ENCODE measurements at regions not wholly inside any gene's neighbourhood (a gene's known extent, or its start where the extent isn't known, plus 50 kb on each side); places are given as distances from the start of the nearest gene placed in this dataset.

- DNase-seq (ENCODE audit: insufficient read length, low spot score, missing footprints): no peak
- H3K4me2 ChIP-seq (ENCODE audit: insufficient read depth, low read length): no peak overlapping the region
- no peaks in the 10 kb centered on the region for H3K9me3 ChIP-seq (ENCODE audit: low read depth, low read length)
- no peaks in the 10 kb centered on the region for H3K36me3 ChIP-seq (ENCODE audit: insufficient read depth, low read length)
- H3K27ac ChIP-seq (ENCODE audit: low read depth, low read length): no peak overlapping the region
- H3K4me1 ChIP-seq (ENCODE audit: insufficient read depth, low read length): peaks cover 4% of the 10 kb centered on the region
- no peak for TF ChIP-seq CTCF (IDR thresholded peaks at IDR 0.05; ENCODE audit: extremely low read depth, low read depth, low read length)
- no peak overlapping the region for H2AFZ ChIP-seq (ENCODE audit: low read length)
- H3K4me3 ChIP-seq (ENCODE audit: insufficient read depth, low read length): no peak overlapping the region
- H3K79me2 ChIP-seq (ENCODE audit: insufficient read depth, low read length): no peaks in the 10 kb centered on the region
- H4K20me1 ChIP-seq (ENCODE audit: insufficient read depth, low read length): no peaks in the 10 kb centered on the region
- H3K27me3 ChIP-seq (ENCODE audit: insufficient read depth, low read length): peaks cover 3% of the 10 kb centered on the region
These were observed 95.4 kb upstream of the RAB40AL start for GRCh38 chrX:102841706-102842003.

GRCh38 chrX:102845020-102845419, 92.1 kb upstream of the RAB40AL start:
- H3K4me2 ChIP-seq (ENCODE audit: insufficient read depth, low read length): no peak overlapping the region
- no peaks in the 10 kb centered on the region for H3K36me3 ChIP-seq (ENCODE audit: insufficient read depth, low read length)
- peaks cover 4% of the 10 kb centered on the region for H3K4me1 ChIP-seq (ENCODE audit: insufficient read depth, low read length)
- no peak overlapping the region for H2AFZ ChIP-seq (ENCODE audit: low read length)
- H4K20me1 ChIP-seq (ENCODE audit: insufficient read depth, low read length): no peaks in the 10 kb centered on the region
- TF ChIP-seq CTCF (IDR thresholded peaks at IDR 0.05; ENCODE audit: extremely low read depth, low read depth, low read length): no peak
- DNase-seq (ENCODE audit: insufficient read length, low spot score, missing footprints): no peak
- no peaks in the 10 kb centered on the region for H3K9me3 ChIP-seq (ENCODE audit: low read depth, low read length)
- no peaks in the 10 kb centered on the region for H3K79me2 ChIP-seq (ENCODE audit: insufficient read depth, low read length)
- no peaks in the 10 kb centered on the region for H3K27me3 ChIP-seq (ENCODE audit: insufficient read depth, low read length)
- H3K27ac ChIP-seq (ENCODE audit: low read depth, low read length): no peak overlapping the region
- H3K4me3 ChIP-seq (ENCODE audit: insufficient read depth, low read length): no peak overlapping the region

GRCh38 chrX:102846544-102847236, 90.4 kb upstream of the RAB40AL start:
- DNase-seq (ENCODE audit: insufficient read length, low spot score, missing footprints): no peak
- Histone ChIP-seq H3K4me3 (ENCODE audit: insufficient read depth, low read length) (no peak overlapping the region), H2AFZ (ENCODE audit: low read length) (no peak overlapping the region), H3K79me2 (ENCODE audit: insufficient read depth, low read length) (no peaks in the 10 kb centered on the region), H3K27ac (ENCODE audit: low read depth, low read length) (peak overlapping the region; percentile 41), H3K36me3 (ENCODE audit: insufficient read depth, low read length) (no peaks in the 10 kb centered on the region), H3K9me3 (ENCODE audit: low read depth, low read length) (no peaks in the 10 kb centered on the region), H3K27me3 (ENCODE audit: insufficient read depth, low read length) (no peaks in the 10 kb centered on the region), H4K20me1 (ENCODE audit: insufficient read depth, low read length) (no peaks in the 10 kb centered on the region), H3K4me1 (ENCODE audit: insufficient read depth, low read length) (peaks cover 4% of the 10 kb centered on the region), H3K4me2 (ENCODE audit: insufficient read depth, low read length) (no peak overlapping the region)
- no peak for TF ChIP-seq CTCF (IDR thresholded peaks at IDR 0.05; ENCODE audit: extremely low read depth, low read depth, low read length)

- no peak overlapping the region for H3K4me2 ChIP-seq (ENCODE audit: insufficient read depth, low read length)
- no peaks in the 10 kb centered on the region for H3K9me3 ChIP-seq (ENCODE audit: low read depth, low read length)
- TF ChIP-seq CTCF (IDR thresholded peaks at IDR 0.05; ENCODE audit: extremely low read depth, low read depth, low read length): no peak
- H3K36me3 ChIP-seq (ENCODE audit: insufficient read depth, low read length): no peaks in the 10 kb centered on the region
- H3K4me3 ChIP-seq (ENCODE audit: insufficient read depth, low read length): no peak overlapping the region
- H4K20me1 ChIP-seq (ENCODE audit: insufficient read depth, low read length): no peaks in the 10 kb centered on the region
- peak overlapping the region; percentile 41 for H3K27ac ChIP-seq (ENCODE audit: low read depth, low read length)
- no peaks in the 10 kb centered on the region for H3K27me3 ChIP-seq (ENCODE audit: insufficient read depth, low read length)
- peaks cover 4% of the 10 kb centered on the region for H3K4me1 ChIP-seq (ENCODE audit: insufficient read depth, low read length)
- no peak overlapping the region for H2AFZ ChIP-seq (ENCODE audit: low read length)
- no peak for DNase-seq (ENCODE audit: insufficient read length, low spot score, missing footprints)
- no peaks in the 10 kb centered on the region for H3K79me2 ChIP-seq (ENCODE audit: insufficient read depth, low read length)
These were observed 89.7 kb upstream of the RAB40AL start for GRCh38 chrX:102847362-102847761.
